ENCODE measurements at regions not wholly inside any gene's neighbourhood (a gene's known extent, or its start where the extent isn't known, plus 50 kb on each side); places are given as distances from the start of the nearest gene placed in this dataset.

- Histone ChIP-seq H3K4me1 (no peaks in the 10 kb centered on the region), H3K36me3 (no peaks in the 10 kb centered on the region), H3K27ac (no peak overlapping the region), H3K27me3 (no peaks in the 10 kb centered on the region), H3K4me3 (no peak overlapping the region), H3K9me3 (peaks cover 0 to 16% of the 10 kb centered on the region in 2 donors)
- TF ChIP-seq, protein P1, sequence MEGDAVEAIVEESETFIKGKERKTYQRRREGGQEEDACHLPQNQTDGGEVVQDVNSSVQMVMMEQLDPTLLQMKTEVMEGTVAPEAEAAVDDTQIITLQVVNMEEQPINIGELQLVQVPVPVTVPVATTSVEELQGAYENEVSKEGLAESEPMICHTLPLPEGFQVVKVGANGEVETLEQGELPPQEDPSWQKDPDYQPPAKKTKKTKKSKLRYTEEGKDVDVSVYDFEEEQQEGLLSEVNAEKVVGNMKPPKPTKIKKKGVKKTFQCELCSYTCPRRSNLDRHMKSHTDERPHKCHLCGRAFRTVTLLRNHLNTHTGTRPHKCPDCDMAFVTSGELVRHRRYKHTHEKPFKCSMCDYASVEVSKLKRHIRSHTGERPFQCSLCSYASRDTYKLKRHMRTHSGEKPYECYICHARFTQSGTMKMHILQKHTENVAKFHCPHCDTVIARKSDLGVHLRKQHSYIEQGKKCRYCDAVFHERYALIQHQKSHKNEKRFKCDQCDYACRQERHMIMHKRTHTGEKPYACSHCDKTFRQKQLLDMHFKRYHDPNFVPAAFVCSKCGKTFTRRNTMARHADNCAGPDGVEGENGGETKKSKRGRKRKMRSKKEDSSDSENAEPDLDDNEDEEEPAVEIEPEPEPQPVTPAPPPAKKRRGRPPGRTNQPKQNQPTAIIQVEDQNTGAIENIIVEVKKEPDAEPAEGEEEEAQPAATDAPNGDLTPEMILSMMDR (IDR thresholded peaks at IDR 0.05) = no peak
- no peak for DNase-seq (ENCODE audit: low spot score in 2 of 2)
- intact Hi-C loops (cut with DNase I) = no loop called here
These were observed 673.0 kb upstream of the AUTS2 start for GRCh38 chr7:68925241-68925640.

DNA sequence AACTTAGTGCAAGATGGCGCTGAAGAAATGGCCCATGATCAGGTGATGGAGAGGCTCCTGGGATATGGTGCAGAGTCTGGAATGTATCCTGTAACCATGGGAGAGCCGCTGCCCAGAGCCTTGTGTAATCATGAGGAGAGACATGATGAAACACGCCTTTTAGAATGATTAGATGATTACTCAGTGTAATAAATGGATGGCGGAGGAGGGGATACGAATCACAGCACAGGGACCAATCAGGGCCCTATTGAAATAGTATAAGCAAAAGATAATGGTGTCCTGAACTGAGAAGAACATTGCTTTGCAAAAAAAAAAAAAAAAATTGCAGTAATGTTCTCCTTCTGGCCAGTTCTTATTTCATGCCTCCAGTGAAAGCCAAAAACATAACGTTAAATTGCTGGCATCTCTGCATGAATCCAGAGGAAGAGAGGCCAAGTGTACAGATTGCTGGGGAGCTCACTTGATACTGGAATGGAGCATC lies 668.5 kb upstream of the AUTS2 start:
- DNase-seq (ENCODE audit: low spot score in 2 of 2) = no peak
- peaks cover 0 to 6% of the 10 kb centered on the region in 2 donors for H3K9me3 ChIP-seq
- no peaks in the 10 kb centered on the region for H3K36me3 ChIP-seq
- H3K27me3 ChIP-seq = no peaks in the 10 kb centered on the region
- H3K4me1 ChIP-seq = no peaks in the 10 kb centered on the region
- intact Hi-C loops (cut with DNase I) = no loop called here
- no peak overlapping the region for H3K27ac ChIP-seq
- H3K4me3 ChIP-seq = no peak overlapping the region
- TF ChIP-seq, protein P1 (IDR thresholded peaks at IDR 0.05) = no peak

DNA sequence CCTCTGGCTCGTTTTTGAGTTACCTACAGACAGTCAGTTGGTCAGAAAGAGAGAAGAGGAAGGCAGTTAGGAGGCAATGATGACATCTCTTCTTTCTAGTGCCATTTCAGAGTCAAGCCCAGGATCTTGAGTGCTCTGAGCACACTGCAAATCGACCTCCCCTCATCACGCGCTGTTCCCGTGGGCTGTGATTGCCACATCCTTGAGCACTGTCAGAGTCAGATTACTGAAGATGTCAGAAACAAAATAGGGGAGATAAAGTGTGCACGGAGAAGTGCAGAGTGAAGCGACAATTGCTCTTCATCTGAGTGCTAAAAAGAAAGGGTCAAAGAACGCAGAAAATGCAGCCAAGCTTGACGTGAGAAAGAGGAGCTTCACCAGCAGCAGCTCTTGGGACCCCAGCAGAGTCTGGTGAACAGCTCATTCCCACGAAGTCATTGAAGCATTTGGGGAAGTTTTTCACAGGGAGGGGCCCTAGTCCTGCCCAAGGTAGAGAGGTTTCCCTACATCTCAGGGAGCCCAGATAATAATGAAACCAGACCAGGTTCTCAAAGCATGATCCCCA lies 661.7 kb upstream of the AUTS2 start:
- Histone ChIP-seq H3K27me3 (no peaks in the 10 kb centered on the region), H3K27ac (no peak overlapping the region), H3K4me3 (no peak overlapping the region), H3K9me3 (peaks cover 0 to 6% of the 10 kb centered on the region in 2 donors), H3K36me3 (no peaks in the 10 kb centered on the region), H3K4me1 (no peaks in the 10 kb centered on the region)
- no peak for DNase-seq (ENCODE audit: low spot score in 2 of 2)
- TF ChIP-seq, protein P1 (IDR thresholded peaks at IDR 0.05) = no peak
- intact Hi-C loops (cut with DNase I) = no loop called here

DNA sequence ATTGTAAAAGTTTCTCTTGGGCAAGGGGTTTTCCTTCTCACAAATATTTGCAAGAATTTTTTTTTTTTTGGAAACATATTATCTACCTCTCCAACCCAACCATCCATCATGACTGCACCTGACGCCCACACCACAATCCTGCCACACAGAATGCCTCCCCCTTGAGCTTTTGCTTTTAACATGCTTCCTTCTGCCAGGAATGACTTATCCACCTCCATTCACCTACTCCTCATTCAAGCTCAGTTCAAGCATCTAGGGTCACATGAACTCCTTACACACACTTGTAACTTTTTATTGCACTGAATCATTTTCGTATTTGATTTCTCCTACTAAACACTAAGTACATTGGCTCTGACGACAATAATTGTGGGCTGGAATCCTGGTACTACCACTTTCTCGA lies 660.1 kb upstream of the AUTS2 start:
- Histone ChIP-seq H3K36me3 (no peaks in the 10 kb centered on the region), H3K27ac (no peak overlapping the region), H3K4me3 (no peak overlapping the region), H3K4me1 (no peaks in the 10 kb centered on the region), H3K27me3 (no peaks in the 10 kb centered on the region), H3K9me3 (peaks cover 0 to 6% of the 10 kb centered on the region in 2 donors)
- DNase-seq (ENCODE audit: low spot score in 2 of 2) = no peak
- intact Hi-C loops (cut with DNase I) = no loop called here
- TF ChIP-seq, protein P1 (IDR thresholded peaks at IDR 0.05) = no peak

GRCh38 chr7:68943786-68944185 lies 654.5 kb upstream of the AUTS2 start:
- Histone ChIP-seq H3K36me3 (no peaks in the 10 kb centered on the region), H3K27ac (no peak overlapping the region), H3K4me1 (no peaks in the 10 kb centered on the region), H3K9me3 (no peaks in the 10 kb centered on the region), H3K4me3 (no peak overlapping the region), H3K27me3 (no peaks in the 10 kb centered on the region)
- TF ChIP-seq, protein P1 (IDR thresholded peaks at IDR 0.05) = no peak
- intact Hi-C loops (cut with DNase I) = no loop called here
- DNase-seq (ENCODE audit: low spot score in 2 of 2) = no peak

DNA sequence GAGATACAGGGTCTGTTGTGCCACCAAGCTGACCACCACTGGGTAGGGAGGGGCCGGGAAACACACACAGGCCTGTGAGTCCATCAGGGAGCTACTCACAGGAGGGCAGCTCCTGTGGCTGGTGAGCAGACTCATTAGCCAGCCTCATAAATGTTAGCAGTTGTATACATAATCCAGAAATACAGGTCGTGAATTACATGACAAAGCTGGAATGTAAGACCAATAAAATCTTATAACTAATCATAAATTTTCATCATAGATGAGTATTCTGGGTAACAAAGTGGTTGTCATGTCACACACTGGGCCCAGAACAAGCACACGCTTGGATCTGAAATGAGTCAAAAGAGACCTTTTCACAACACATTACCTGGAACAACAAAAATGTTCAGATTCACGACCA lies 642.6 kb upstream of the AUTS2 start:
- no peak for DNase-seq (ENCODE audit: low spot score in 2 of 2)
- H3K4me3 ChIP-seq = no peak overlapping the region
- H3K36me3 ChIP-seq = no peaks in the 10 kb centered on the region
- TF ChIP-seq, protein P1 (IDR thresholded peaks at IDR 0.05) = no peak
- no peaks in the 10 kb centered on the region for H3K27me3 ChIP-seq
- intact Hi-C loops (cut with DNase I) = no loop called here
- no peaks in the 10 kb centered on the region for H3K4me1 ChIP-seq
- no peak overlapping the region for H3K27ac ChIP-seq
- no peaks in the 10 kb centered on the region for H3K9me3 ChIP-seq
